ELF-1 (cell line): ENCODE measurements at regions not wholly inside any gene's neighbourhood (a gene's known extent, or its start where the extent isn't known, plus 50 kb on each side); places are given as distances from the start of the nearest gene placed in this dataset.

Experiments
- DNase-seq: peaks from one replicate; pipeline ENCODE4 v3.0.0-alpha.2; 2016; ENCODE audit warnings: low read depth, low spot score

GRCh38 chr10:43820663-43821062 is 172.0 kb upstream of the ZNF32 start:
- DNase-seq, result no peak

DNA sequence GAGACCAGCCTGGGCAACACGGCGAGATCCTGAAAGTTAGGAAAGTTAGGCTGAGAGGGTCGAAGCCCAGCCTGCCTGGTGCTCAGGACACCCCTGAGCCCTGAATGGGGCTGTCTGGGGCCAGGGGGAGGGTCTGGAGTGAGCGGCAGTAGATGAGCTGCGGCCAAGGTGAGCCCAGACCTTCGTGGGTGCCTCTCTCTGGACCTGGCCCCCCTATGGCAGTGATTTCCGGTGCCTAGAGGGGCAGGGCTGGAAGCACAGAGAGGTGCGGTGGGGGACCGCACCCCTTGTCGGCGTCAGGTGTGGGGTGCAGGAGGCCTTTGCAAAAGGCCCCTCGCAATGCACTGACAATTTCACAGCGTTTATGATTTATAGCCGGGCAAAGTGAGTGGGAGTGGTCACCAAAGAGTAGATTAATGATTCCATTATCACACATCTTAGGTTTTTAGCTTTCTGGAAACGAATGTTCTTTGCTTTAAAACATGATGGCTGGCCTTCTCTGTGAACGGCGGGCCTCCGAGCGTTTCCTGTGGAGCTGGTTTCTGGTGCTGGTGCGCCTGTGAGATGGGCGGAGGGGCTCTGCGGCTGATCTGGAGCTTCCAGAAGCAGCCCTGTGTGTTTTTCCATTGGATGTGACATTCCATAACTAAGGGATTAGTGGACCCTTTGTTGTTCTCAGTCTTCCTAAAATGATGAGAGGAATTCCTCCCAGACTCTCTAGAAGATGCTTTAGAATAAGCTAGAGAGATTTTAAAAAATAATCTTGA is 171.0 kb upstream of the ZNF32 start:
- DNase-seq, result no peak

- no peak for DNase-seq
Measured at GRCh38 chr10:43818687-43819086, 170.0 kb upstream of the ZNF32 start.

DNA sequence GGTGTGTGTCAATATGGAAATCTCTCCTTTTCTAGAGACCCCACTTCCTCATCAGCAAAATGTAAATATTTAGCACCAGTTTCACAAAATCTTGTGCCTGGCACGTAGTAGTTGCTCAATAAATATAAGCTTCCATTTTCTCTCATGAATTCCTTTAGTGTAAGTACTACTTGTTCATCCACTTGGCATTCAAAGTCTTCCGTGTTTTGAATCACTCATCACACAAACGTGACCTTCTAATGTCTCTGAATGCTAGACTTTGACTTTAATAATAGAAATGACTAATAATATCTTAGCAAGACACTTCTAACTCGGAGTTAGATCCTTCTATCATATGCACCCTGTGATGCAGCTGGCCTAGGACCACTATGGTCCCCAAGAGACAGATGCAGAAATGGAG is 168.7 kb upstream of the ZNF32 start:
- no peak for DNase-seq

- no peak for DNase-seq
Measured at GRCh38 chr10:43816351-43817321, 168.0 kb upstream of the ZNF32 start.

GRCh38 chr10:43815181-43815885 is 166.7 kb upstream of the ZNF32 start:
- no peak for DNase-seq

DNA sequence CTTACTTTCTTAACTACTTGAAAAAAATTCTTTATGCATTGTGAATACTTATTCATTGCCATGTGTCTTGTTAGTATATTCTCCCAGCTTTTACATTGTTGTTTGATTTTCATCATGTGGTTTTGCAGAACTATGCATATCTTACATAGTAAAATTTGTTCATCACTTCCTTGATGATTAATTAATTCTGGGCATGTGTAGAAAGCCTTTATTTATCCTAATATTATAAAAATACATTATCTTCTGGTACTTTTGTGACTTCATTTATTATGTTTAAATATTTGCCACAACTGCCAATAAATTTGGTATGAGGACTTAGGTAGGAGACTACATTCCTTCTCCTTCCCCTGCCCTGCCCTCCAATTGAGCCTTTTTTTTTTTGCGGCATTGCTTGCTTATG is 166.0 kb upstream of the ZNF32 start:
- no peak for DNase-seq

- no peak for DNase-seq
Measured at GRCh38 chr10:43811871-43812270, 163.2 kb upstream of the ZNF32 start.

- DNase-seq, result no peak
Measured at GRCh38 chr10:43809211-43809930, 160.7 kb upstream of the ZNF32 start.

- no peak for DNase-seq
Measured at GRCh38 chr10:43808136-43808535, 159.5 kb upstream of the ZNF32 start.

DNA sequence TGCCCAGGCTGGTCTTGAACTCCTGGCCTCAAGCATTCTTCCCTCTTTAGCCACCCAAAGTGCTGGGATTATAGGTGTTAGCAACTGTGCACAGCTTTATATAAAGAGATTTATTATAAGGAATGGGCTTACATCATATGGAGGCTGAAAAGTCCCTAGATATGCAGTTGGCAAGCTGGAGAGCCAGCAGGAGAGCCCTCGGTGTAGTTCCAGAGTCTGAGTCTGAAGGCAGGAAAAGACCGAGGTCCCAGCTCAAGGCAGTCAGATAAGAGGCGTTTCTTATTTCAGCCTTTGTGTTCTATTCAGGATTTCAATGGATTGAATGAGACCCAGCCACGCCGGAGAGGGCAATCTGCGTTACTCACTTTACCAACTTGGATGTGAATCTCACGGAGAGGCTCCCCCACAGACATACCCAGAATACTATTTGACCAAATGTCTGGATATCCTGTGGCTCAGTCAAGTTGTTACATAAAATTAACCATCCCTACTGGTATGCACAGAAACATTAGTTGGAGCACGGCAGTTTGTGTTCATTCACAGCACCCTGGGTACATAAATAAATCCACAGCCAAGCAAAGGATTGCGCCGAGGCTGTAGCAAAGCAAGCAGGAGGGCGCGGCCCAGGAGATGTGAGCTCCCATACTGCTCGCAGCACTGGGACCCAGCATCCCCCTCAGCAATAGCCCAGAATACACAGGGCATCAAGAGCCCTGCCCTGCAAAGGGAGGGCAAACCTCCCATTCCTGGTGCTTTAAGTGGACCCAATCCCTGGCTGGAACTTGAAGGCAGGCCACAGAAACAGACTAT is 158.4 kb upstream of the ZNF32 start:
- no peak for DNase-seq

DNA sequence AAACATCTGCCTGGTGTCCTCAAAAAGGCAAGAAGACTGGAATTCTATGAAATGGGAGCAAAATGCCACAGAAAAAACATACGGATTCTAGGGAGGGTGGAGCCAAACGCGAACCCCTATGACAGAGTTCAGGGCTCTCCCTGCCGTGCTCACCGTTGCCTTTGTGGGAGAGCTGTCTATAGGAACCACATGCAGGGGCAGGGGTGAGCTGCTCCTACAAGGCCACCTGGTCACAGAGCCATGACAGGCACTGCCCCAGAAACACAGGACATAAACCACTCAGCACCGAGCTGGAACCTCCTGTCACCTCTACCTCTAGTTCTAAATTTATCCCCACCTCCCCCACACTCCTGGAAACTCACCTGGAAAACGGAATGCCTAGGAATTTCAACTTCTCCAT is 155.1 kb upstream of the ZNF32 start:
- no peak for DNase-seq

GRCh38 chr10:43802988-43803696 is 154.5 kb upstream of the ZNF32 start:
- no peak for DNase-seq

DNA sequence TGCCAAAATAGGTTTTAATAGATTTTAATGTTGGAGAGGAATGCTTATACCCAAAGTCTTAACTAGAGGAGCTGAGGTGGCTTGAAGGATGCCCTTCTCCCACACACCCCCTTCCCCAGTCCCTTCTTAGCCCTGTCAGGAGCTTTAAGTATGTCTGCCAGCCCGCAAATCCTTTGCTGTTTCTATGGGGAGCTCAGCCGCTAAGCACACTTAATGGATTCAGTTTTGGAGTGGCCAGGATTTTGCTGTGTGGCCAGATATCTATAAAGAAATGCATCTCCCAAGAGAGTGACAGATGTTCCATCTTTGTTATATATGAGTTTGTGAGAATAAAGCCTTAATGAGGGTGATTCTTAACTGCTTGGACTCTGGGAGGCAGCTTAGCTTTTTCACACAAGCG is 152.9 kb upstream of the ZNF32 start:
- no peak for DNase-seq

- no peak for DNase-seq
Measured at GRCh38 chr10:43801140-43801539, 152.5 kb upstream of the ZNF32 start.

- DNase-seq, result no peak
Measured at GRCh38 chr10:43796781-43797180, 148.1 kb upstream of the ZNF32 start.

DNA sequence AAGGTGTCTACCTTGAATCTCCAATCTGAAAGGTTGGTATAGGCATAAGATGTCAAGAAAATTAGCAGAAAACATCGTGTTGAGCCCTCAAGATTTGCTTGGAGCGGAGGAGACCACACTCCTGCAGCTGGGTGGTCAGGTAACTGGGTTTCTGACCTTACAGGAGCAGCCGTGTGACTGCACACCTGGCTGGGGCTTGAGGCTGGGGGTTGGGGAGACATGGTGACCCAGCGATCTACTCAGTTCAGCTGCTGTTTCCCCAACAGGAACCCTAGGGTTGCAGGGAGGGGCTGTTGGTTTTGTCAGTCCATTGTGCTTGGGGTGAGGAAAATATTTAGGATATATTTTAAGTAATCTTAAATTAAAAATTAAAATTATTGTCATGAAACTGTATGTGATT is 147.0 kb upstream of the ZNF32 start:
- no peak for DNase-seq

- no peak for DNase-seq
Measured at GRCh38 chr10:43795093-43795492, 146.4 kb upstream of the ZNF32 start.

GRCh38 chr10:43794181-43794815 is 145.6 kb upstream of the ZNF32 start:
- no peak for DNase-seq

DNA sequence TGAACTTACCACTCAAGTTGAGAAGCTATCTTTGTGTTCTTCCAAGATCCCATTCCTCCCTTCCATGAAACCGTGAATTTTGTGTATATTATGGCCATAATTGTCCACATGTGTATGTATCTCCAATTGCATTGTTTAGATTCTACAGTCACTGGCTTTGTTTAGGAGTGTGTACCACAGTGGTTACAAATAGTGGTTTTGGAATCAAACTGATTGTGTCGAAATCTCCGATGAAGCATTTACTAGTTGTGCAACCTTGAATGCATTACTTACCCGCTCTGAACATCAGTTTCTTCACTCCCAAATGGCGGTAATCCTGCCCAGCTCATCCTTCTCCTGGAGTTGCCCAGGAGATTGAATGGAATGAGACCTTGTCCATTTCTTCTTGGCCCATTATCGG is 145.0 kb upstream of the ZNF32 start:
- no peak for DNase-seq
